Limb (tissue), 2 donors: ENCODE measurements at regions not wholly inside any gene's neighbourhood (a gene's known extent, or its start where the extent isn't known, plus 50 kb on each side); places are given as distances from the start of the nearest gene placed in this dataset.
"Not testable (repeated sequence)": the region's sequence is repeated elsewhere in the genome, so short reads cannot be mapped to it uniquely, and the experiment has no call there.

ENCODE experiments used
- DNase-seq, 2 donors: peaks; one replicate each; pipeline ENCODE4 v3.0.0-alpha.2; 2016; ENCODE audit errors: extremely low spot score in 2 of 2

DNA sequence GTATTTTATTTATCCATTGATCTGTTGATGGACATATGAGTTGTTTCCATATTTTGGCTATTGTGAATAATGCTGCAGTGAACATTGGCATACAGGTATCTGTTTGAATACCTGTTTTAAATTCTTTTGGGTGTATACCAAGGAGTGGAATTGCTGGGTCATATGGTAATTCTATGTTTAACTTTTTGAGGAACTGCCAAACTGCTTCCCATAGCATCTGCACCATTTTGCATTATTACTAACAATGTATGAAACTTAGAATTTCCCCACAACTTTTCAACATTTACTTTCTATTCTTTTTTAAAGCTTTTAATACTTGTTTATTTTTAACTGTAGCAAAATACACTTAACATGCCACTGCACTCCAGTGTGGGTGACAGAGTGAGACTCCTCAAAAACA, 57.0 kb upstream of the MSN start:
- DNase-seq, result no peak

DNA sequence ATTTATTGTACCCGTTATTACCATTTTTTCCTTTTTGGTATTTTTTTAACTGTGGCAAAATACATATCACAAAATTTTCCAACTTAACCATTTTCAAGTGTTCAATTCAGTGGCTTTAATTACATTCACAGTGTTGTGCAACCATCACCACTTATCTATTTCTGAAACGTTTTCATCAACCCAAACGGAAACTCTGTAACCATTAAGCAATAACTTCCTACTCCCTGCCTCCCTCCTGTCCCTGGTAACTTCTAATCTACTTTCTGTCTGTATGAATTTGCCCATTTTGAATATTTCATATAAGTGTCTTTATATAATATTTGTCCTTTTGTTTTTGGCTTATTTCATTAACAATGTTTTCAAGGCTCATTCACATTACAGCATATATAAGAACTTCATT, 57.4 kb upstream of the MSN start:
- no peak for DNase-seq

DNA sequence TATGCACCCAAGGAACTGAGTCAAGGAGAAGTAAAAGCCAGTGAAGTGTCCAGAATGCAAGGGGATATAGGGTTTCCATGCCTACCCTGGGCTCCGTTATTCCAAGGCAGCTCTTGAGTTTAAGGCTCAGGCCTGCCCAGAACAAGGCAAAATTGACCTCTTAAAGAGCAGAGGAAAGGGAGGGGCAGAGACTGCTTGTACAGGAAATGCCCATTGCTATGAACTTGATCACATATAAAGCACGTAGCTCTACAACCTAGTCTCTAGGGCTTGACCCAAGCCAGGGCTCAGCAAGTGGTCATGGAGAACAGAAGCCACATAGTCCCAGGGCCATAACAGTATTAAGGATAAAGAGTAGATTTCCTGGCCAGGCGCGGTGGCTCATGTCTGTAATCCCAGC, 58.2 kb upstream of the MSN start:
- DNase-seq, result no peak

DNA sequence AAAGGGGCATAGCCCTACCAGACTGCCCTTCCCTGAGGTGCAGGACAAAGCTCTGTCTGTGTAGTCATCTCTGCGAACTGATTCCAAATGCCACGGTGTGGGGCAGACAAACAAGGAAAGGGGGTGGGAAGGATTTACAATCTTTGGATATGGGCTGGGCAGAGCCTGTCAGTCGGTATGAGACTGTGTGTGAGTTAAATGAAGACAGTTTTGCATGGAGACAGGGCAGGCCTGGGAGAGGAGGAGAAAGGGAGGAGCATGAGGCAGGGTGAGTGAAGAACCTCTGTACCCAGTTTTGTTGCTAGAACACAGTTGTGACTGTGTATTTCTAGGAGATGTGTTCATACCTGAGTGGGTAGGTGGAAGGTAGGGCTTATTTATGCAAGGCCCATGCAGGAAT, 59.4 kb upstream of the MSN start:
- DNase-seq, result no peak

DNA sequence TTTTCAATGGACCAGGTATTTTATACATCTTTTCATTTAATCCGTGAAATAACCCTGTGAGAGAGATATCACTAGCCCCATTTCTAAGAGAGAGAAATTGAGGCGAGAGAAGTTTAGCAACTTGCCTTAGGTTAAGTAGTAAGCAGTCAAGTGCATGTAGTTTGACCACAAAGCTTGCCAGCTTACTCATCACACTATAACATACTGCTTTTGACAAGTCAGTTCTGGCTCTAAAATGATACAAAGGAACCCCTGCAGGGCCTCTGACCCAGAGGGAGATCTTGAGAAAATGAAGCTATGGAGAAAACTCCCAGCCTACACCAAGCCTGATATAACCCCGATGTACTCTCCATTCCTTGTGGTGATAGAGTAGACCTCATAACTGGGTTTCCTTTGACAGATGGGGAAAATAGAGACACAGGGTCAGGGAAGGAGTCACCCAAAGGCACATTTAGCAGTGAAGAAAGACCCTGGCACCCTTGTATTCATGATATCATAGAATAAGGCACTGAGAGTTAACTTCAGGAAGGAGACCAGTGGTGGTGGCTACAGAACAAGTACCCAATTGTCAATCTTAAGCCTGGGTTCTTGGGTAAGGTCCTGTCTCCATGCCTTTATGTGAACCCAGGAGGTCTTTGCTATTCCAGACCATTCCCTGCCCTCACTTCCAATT, 60.2 kb upstream of the MSN start:
- DNase-seq, result no peak

DNA sequence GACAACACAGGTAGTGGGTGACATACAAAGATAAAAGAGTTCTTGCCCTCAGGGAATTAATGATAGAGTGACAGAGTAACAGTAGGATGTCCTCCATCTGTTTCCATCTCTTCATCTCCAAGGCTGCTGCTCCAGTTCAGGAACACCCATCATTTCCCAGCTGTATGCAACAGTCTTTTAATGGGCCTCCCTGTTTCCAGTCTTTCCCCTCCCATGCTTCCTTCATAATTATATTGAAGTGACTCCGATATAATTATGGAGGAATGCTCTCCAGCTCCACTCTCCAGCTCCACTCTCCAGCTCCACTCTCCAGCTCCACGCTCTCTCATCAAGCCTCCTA, 65.3 kb upstream of the MSN start:
- DNase-seq, result no peak

DNA sequence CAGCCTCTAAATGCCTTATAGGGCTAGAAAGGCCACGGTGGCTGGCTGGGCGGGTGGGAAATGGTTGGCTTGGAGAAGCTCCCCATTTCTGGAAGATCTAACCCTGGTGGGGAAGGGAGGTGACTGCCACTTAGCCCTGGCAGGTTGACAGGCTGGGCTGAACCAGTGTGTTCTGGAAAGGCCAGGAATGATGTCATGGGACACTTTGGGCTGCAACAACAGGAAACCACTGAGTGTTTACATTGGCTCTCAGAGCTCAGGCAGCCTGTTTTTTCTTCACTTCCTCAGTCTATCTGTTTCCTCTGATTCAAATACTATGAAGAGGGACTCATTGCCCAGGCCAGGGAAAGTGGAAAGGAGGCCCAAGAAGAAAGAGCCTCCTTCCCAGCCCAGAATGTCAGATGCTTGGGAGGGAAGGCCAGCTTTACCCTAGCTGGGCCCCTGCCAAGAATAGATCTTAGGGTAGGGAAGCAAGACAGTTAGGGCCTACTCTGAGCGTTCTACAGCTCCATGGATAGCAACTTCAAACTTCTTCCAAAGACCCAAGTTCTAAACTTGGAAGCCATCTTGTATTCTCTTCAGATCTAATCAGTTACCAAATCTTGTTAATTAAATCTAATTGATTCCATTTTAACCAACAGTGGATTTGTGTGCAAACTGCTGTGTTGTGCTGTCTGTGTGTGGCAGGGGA, 65.8 kb upstream of the MSN start:
- peak in 1 of 2 donors; percentile 17 for DNase-seq

DNA sequence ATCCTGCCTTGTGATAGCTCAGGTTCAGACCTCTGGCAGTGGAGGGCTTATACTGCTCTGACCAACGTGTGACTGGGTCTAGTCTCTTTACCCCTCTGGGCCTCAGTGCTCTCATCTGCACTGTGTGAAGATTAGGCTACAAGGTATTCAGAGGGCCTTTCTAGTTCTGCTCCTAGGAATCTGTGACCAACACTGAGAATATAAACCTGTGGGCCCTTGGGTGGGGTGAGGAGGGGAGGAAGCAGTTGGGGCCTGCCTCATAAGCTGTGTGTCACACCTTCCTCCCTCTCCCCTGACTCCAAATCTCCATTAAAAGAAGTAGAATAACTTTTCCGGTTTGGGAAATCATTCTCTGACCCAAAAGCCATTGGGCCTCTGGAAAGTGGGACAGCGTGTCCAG, 66.3 kb upstream of the MSN start:
- DNase-seq, result no peak

DNA sequence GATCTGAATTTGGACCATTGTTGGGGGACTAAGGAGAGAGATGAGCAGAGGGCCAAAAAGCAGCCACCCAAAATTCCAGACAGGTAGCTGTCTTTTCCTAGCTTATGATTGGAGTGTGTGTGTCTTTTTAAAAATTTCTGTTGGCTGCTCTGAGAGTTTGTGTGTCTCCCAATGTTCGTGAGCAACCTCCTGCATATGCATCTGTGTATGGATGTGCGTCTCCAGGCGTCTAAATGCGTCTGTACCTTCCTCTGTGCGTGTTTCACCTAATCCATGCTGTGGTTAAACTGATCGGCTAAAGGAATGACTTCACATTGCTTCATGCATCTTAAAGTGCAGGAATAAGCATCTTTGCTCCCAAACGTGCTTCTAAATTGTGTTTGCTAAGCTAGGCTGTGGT, 65.5 kb upstream of the LAS1L start:
- no peak for DNase-seq

DNA sequence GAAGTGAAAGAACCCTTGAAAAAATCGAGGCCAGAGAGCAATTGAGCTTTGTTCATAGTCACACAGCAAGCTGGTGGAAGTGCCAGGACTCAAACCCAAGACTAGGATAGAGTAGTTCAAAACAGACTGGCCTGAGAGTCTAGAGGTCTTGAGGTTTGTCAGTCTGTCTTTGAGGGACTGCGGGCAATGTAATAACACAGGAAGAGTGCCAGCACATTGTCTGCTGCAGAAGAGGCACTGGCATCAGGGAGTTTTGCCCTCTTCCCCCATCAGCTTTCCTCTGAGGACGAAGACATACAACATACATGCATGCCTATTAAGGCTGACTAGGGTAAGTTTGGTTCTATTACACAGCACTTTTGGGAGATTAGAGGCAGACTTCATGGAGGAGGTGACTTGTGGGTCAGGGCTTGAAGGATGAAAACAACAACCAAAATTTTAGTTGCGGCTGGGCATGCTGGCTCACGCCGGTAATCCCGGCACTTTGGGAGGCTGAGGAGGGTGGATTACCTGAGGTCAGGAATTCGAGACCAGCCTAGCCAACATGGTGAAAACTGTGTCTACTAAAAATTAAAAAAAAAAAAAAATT, 64.1 kb upstream of the LAS1L start:
- no peak for DNase-seq

DNA sequence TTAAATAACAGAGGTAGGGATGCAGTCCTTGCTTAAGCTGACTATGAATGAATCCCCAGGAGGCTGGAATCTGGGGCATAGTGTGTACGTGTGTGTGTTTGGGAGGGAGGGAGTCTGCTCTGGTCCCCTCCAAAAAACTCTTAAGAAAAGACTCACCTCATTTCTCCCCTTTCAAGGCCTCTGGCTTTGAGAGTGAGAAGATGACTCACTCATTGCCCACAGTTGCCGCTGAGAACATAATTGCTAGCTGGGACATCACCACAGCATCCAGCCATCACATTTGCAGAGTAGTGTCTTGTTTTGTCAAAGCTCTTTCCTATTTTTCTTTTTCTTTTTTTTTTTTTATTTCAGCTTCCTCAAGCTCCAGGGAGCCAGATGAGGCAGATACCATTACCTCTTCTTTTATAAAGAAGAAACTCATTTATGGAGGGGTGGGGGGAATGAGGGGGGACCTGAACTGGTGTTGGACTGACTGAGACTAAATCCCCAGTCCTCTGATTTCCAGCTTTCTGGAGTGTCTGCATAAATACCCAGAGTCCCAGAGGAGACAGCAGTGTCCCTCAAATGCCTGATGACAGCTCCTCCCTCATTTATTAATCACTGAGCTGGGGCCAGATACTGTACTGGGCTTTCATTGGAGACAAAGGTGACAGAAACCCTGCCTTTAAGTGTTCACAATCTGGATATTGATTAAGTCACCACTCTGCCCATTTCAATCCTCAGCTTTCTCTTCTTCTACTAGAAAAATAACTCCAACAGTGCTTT, 61.9 kb upstream of the LAS1L start:
- no peak for DNase-seq

DNA sequence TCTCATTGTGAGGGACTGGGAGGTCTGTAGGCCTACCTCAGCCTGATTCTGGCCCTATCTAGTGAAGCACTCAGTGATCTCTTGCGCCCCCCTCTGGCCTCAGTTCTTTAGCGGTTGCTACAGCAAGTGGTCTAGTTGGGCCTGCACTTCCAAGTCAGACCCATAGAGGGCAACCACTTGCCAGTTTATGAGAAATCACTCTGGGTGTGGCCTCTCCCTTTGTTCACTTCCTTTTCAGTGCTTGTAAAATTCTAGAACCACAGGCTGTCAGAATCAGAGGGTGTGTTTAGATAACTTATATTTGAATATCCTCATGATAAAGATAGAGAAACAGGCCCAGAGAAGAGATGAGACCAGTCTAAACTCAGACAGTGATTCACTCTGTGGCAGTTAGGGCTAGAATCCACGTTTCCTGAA, 60.9 kb upstream of the LAS1L start:
- DNase-seq, result peak; percentile 84

DNA sequence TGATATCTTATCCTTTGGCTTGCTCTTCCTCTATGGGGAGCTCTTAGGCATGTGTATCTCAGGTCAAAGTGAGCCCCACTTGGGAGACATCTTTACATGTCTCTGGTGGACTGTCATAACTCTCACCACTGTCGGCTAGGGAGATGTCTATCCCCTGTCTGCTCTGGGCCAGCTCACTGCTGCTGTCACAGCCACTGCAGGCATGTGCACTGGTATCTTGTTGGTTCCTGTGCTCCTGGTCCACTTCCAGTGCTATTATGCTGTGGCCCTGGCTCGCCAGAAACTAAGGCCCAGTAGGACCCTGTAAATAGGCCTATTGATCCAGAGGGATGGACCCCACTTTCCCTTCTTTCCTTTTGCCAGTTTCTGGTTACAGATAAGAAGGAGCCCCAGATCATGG, 56.6 kb upstream of the LAS1L start:
- no peak for DNase-seq

DNA sequence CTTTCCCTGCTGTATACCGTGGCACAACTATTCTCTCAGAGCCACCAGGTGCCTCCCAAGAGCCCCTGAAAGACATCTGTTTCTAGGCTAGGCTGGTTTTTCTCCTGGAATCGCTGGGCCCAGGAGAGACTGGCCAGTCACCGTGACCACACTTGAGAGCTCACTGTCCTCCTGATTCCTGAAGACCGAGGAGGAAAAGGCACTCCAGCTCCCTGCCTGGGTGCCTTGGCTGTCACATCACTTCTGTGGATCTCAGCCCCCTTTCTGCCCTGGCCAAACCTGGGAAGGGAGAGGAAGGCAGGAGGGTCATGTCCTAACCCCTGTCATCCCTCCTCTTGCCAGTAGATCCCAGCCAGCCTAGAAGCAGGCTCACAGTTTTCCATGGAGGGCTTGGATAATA, 54.7 kb upstream of the LAS1L start:
- no peak for DNase-seq

DNA sequence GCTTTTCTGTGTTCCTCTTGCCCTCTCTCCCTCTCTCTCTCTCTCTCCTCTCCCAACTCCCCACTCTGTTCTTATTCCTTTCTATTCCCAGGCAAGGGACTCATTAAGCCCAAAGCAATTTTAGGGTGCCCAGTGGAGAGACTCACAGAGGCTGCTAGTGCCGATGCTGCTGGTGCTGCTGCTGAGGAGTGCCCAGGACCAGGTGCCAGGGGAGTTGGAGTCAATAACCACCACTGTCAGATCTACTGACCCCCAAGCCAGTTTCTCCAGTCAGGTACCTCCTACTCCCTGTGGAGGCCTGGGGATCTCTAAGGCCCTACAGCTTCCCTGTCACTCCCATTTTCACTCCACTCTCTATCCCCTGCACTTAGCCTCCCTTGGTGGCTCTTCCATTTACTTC, 54.2 kb upstream of the LAS1L start:
- no peak for DNase-seq

DNA sequence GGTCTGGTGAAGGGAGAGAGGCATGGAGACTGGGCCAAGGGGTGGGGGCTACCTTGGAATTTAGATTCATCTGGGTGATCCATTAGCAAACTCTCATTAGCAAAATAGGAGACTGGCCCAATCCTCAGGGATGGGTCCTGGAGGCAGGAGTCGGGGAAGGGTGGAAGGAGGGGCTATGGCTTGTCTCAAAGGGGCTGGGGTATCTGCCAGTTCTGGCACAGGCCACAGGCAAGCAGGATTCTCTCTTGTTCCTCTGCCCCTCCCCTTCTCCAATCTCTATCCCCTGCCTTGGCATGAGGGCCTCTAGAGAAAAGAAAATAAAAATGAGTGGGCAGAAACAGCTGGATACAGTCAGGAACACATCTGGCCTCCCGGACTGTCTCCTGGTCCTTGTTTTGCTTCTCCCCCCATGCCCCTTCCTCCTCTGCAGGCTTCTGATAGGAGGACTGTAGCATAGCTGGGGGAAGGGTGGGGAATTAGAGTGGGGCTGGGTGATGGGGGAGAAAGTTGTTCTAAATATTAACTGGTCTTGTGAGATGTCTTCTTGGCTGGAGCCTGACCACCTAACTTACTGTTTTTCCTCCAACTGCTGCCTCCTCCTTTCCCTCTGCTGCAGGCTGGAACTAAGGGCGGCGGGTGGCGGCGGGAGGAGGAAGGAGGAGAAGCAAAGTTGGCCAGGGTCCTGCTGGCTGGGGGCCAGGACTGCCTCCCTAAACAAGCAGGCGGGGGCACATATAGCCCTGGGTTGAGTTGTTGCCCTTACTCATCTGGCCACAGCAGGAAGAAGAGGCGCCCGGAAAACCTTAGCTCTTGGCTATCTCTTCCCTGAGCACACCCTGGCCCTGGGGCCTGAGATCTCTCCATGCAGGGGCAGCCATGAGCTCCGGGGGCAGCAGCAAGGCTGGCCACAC, 53.3 kb upstream of the LAS1L start:
- DNase-seq, result peak; percentile 32 to 71

DNA sequence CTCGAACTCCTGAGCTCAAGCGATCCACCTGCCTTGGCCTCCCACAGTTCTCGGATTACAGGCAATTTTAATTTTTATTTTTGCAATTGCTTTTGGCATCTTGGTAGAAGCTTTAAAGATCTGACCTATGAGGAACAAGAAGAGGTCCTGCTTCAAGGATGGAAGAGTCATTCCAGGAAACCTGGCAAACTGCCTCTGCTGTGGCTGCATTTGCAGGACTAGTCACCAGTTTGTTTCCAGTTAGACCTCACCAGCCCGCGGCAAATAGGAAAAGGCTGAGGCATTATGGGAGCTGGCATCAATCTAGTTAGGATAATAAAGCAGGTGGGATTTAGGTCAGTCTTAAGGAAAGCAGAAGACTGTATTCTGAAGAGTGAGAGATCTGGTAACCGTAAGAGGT, 51.9 kb upstream of the LAS1L start:
- no peak for DNase-seq

DNA sequence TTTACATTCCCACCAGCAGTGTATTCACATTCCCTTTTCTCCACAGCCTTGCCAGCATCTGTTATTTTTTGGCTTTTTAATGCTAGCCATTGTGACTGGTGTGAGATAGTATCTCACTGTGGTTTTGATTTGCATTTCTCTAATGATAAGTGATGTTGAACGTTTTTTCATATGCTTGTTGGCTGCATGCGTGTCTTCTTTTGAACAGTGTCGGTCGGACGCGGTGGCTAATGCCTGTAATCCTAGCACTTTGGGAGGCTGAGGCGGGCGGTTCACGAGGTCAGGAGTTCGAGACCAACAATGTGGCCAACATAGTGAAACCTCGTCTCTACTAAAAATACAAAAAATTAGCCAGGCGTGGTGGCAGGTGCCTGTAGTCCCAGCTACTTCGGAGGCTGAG, 50.6 kb upstream of the LAS1L start:
- not testable (repeated sequence) for DNase-seq
